ENCODE measurements at regions not wholly inside any gene's neighbourhood (a gene's known extent, or its start where the extent isn't known, plus 50 kb on each side); places are given as distances from the start of the nearest gene placed in this dataset.

GRCh38 chr4:31946456-31946855, 1226.3 kb downstream of the PCDH7 start:
- Histone ChIP-seq H3K27me3 (no peaks in the 10 kb centered on the region), H3K4me1 (no peaks in the 10 kb centered on the region), H3K9me3 (no peaks in the 10 kb centered on the region), H3K36me3 (no peaks in the 10 kb centered on the region), H3K4me3 (no peak overlapping the region), H3K27ac (no peak overlapping the region)
- no peak for DNase-seq (ENCODE audit: low spot score in 2 of 2)
- 42 to 50% methylated on average over 2 of the region's 3 CpGs for WGBS, 2 donors
- TF ChIP-seq POLR2A (IDR thresholded peaks at IDR 0.05) (no peak), EP300 (IDR thresholded peaks at IDR 0.05) (no peak), CTCF (IDR thresholded peaks at IDR 0.05) (no peak)

GRCh38 chr4:31947101-31947500, 1226.9 kb downstream of the PCDH7 start:
- 82 to 89% methylated on average over 1 of the region's 1 CpG for WGBS, 2 donors

GRCh38 chr4:31949045-31949444, 1228.9 kb downstream of the PCDH7 start:
- Histone ChIP-seq H3K4me3 (no peak overlapping the region), H3K27ac (no peak overlapping the region), H3K36me3 (no peaks in the 10 kb centered on the region), H3K9me3 (no peaks in the 10 kb centered on the region), H3K27me3 (no peaks in the 10 kb centered on the region), H3K4me1 (no peaks in the 10 kb centered on the region)
- TF ChIP-seq EP300 (IDR thresholded peaks at IDR 0.05) (no peak), POLR2A (IDR thresholded peaks at IDR 0.05) (no peak)
- no peak for DNase-seq (ENCODE audit: low spot score in 2 of 2)
- WGBS, 2 donors, result 81 to 89% methylated on average over 5 of the region's 5 CpGs

More at GRCh38 chr4:31947101-31947500, 1226.9 kb downstream of the PCDH7 start:
- Histone ChIP-seq H3K27ac (no peak overlapping the region), H3K4me3 (no peak overlapping the region), H3K4me1 (no peaks in the 10 kb centered on the region), H3K27me3 (no peaks in the 10 kb centered on the region), H3K36me3 (no peaks in the 10 kb centered on the region), H3K9me3 (no peaks in the 10 kb centered on the region)
- TF ChIP-seq POLR2A (IDR thresholded peaks at IDR 0.05) (no peak), CTCF (IDR thresholded peaks at IDR 0.05) (no peak), EP300 (IDR thresholded peaks at IDR 0.05) (no peak)
- no peak for DNase-seq (ENCODE audit: low spot score in 2 of 2)

- TF ChIP-seq CTCF (IDR thresholded peaks at IDR 0.05), result no peak
- TF ChIP-seq EP300 (IDR thresholded peaks at IDR 0.05), result no peak
- TF ChIP-seq POLR2A (IDR thresholded peaks at IDR 0.05), result no peak
- H3K4me3 ChIP-seq, result no peak overlapping the region
- H3K9me3 ChIP-seq, result no peaks in the 10 kb centered on the region
- no peaks in the 10 kb centered on the region for H3K27me3 ChIP-seq
- H3K4me1 ChIP-seq, result no peaks in the 10 kb centered on the region
- DNase-seq (ENCODE audit: low spot score in 2 of 2), result no peak
- H3K36me3 ChIP-seq, result no peaks in the 10 kb centered on the region
- WGBS, 2 donors, result 86 to 91% methylated on average over 2 of the region's 2 CpGs
- H3K27ac ChIP-seq, result no peak overlapping the region
Measured at GRCh38 chr4:31955346-31955745, 1235.2 kb downstream of the PCDH7 start.

- TF ChIP-seq EP300 (IDR thresholded peaks at IDR 0.05) (no peak), POLR2A (IDR thresholded peaks at IDR 0.05) (no peak), CTCF (IDR thresholded peaks at IDR 0.05) (no peak)
- Histone ChIP-seq H3K4me1 (no peaks in the 10 kb centered on the region), H3K4me3 (no peak overlapping the region), H3K36me3 (no peaks in the 10 kb centered on the region), H3K27ac (no peak overlapping the region), H3K27me3 (no peaks in the 10 kb centered on the region), H3K9me3 (no peaks in the 10 kb centered on the region)
- no peak for DNase-seq (ENCODE audit: low spot score in 2 of 2)
Measured at GRCh38 chr4:31959972-31960371, 1239.8 kb downstream of the PCDH7 start.

GRCh38 chr4:31964685-31965084, 1244.5 kb downstream of the PCDH7 start:
- TF ChIP-seq EP300 (IDR thresholded peaks at IDR 0.05) (no peak), CTCF (IDR thresholded peaks at IDR 0.05) (no peak), POLR2A (IDR thresholded peaks at IDR 0.05) (no peak)
- WGBS, 2 donors, result 42 to 45% methylated on average over 3 of the region's 3 CpGs

More at GRCh38 chr4:31964685-31965084, 1244.5 kb downstream of the PCDH7 start:
- H3K9me3 ChIP-seq, result no peaks in the 10 kb centered on the region
- H3K4me1 ChIP-seq, result no peaks in the 10 kb centered on the region
- H3K27me3 ChIP-seq, result no peaks in the 10 kb centered on the region
- no peak for DNase-seq (ENCODE audit: low spot score in 2 of 2)
- H3K27ac ChIP-seq, result no peak overlapping the region
- no peaks in the 10 kb centered on the region for H3K36me3 ChIP-seq
- H3K4me3 ChIP-seq, result no peak overlapping the region
